ENCODE measurements at regions not wholly inside any gene's neighbourhood (a gene's known extent, or its start where the extent isn't known, plus 50 kb on each side); places are given as distances from the start of the nearest gene placed in this dataset.

- Histone ChIP-seq H3K27ac (ENCODE audit: low read length) (no peak overlapping the region), H3K27me3 (ENCODE audit: low read depth, low read length) (no peaks in the 10 kb centered on the region), H3K36me3 (replicated peaks; ENCODE audit: low read depth, low read length) (no peaks in the 10 kb centered on the region), H3K9me3 (ENCODE audit: insufficient read depth, low read length) (no peaks in the 10 kb centered on the region), H4K20me1 (ENCODE audit: insufficient read depth, low read length) (no peaks in the 10 kb centered on the region), H2AFZ (ENCODE audit: low read depth, low read length) (no peak overlapping the region), H3K4me1 (ENCODE audit: low read length) (no peaks in the 10 kb centered on the region), H3K9ac (ENCODE audit: low read length) (no peak overlapping the region), H3K4me3 (ENCODE audit: low read length) (no peak overlapping the region), H3K79me2 (ENCODE audit: low read length) (no peaks in the 10 kb centered on the region), H3K4me2 (ENCODE audit: low read length) (no peak overlapping the region)
- TF ChIP-seq CTCF (IDR thresholded peaks at IDR 0.05; ENCODE audit: low read depth, low read length) = no peak
- TF ChIP-seq EZH2phosphoT487 (IDR thresholded peaks at IDR 0.05; ENCODE audit: low read depth) = no peak
Measured at GRCh38 chr11:90855531-90855930, 632.7 kb upstream of the CHORDC1 start.

GRCh38 chr11:90851196-90851595 lies 628.3 kb upstream of the CHORDC1 start:
- Histone ChIP-seq H3K9me3 (ENCODE audit: insufficient read depth, low read length) (no peaks in the 10 kb centered on the region), H3K9ac (ENCODE audit: low read length) (no peak overlapping the region), H3K4me3 (ENCODE audit: low read length) (no peak overlapping the region), H3K36me3 (replicated peaks; ENCODE audit: low read depth, low read length) (no peaks in the 10 kb centered on the region), H3K4me1 (ENCODE audit: low read length) (no peaks in the 10 kb centered on the region), H3K27ac (ENCODE audit: low read length) (no peak overlapping the region), H2AFZ (ENCODE audit: low read depth, low read length) (no peak overlapping the region), H3K27me3 (ENCODE audit: low read depth, low read length) (no peaks in the 10 kb centered on the region), H3K4me2 (ENCODE audit: low read length) (no peak overlapping the region), H4K20me1 (ENCODE audit: insufficient read depth, low read length) (no peaks in the 10 kb centered on the region), H3K79me2 (ENCODE audit: low read length) (no peaks in the 10 kb centered on the region)
- no peak for TF ChIP-seq EZH2phosphoT487 (IDR thresholded peaks at IDR 0.05; ENCODE audit: low read depth)
- TF ChIP-seq CTCF (IDR thresholded peaks at IDR 0.05; ENCODE audit: low read depth, low read length) = no peak

GRCh38 chr11:90849312-90849711 lies 626.5 kb upstream of the CHORDC1 start:
- H3K27ac ChIP-seq (ENCODE audit: low read length) = no peak overlapping the region
- no peaks in the 10 kb centered on the region for H3K27me3 ChIP-seq (ENCODE audit: low read depth, low read length)
- no peaks in the 10 kb centered on the region for H3K9me3 ChIP-seq (ENCODE audit: insufficient read depth, low read length)
- H4K20me1 ChIP-seq (ENCODE audit: insufficient read depth, low read length) = no peaks in the 10 kb centered on the region
- no peaks in the 10 kb centered on the region for H3K36me3 ChIP-seq (replicated peaks; ENCODE audit: low read depth, low read length)
- H3K4me3 ChIP-seq (ENCODE audit: low read length) = no peak overlapping the region
- H3K4me1 ChIP-seq (ENCODE audit: low read length) = no peaks in the 10 kb centered on the region
- no peak overlapping the region for H3K4me2 ChIP-seq (ENCODE audit: low read length)
- no peaks in the 10 kb centered on the region for H3K79me2 ChIP-seq (ENCODE audit: low read length)
- H2AFZ ChIP-seq (ENCODE audit: low read depth, low read length) = no peak overlapping the region
- H3K9ac ChIP-seq (ENCODE audit: low read length) = no peak overlapping the region
- TF ChIP-seq EZH2phosphoT487 (IDR thresholded peaks at IDR 0.05; ENCODE audit: low read depth) (no peak), CTCF (IDR thresholded peaks at IDR 0.05; ENCODE audit: low read depth, low read length) (no peak)

GRCh38 chr11:90847268-90847886 lies 624.5 kb upstream of the CHORDC1 start:
- Histone ChIP-seq H3K9me3 (ENCODE audit: insufficient read depth, low read length) (no peaks in the 10 kb centered on the region), H3K4me3 (ENCODE audit: low read length) (no peak overlapping the region), H3K9ac (ENCODE audit: low read length) (no peak overlapping the region), H3K36me3 (replicated peaks; ENCODE audit: low read depth, low read length) (no peaks in the 10 kb centered on the region), H3K4me2 (ENCODE audit: low read length) (no peak overlapping the region), H4K20me1 (ENCODE audit: insufficient read depth, low read length) (no peaks in the 10 kb centered on the region), H3K79me2 (ENCODE audit: low read length) (no peaks in the 10 kb centered on the region), H3K27ac (ENCODE audit: low read length) (no peak overlapping the region), H3K4me1 (ENCODE audit: low read length) (no peaks in the 10 kb centered on the region), H2AFZ (ENCODE audit: low read depth, low read length) (no peak overlapping the region), H3K27me3 (ENCODE audit: low read depth, low read length) (no peaks in the 10 kb centered on the region)
- no peak for TF ChIP-seq EZH2phosphoT487 (IDR thresholded peaks at IDR 0.05; ENCODE audit: low read depth)
- TF ChIP-seq CTCF (IDR thresholded peaks at IDR 0.05; ENCODE audit: low read depth, low read length) = no peak
